HepG2 (cell line): ENCODE measurements at regions not wholly inside any gene's neighbourhood (a gene's known extent, or its start where the extent isn't known, plus 50 kb on each side); places are given as distances from the start of the nearest gene placed in this dataset.

Source experiments
- AHDC1 ChIP-seq: sonication (generic); formaldehyde crosslinking; IDR thresholded peaks from 2 replicates; pipeline ENCODE4 v1.5.1; 2020; ENCODE audit warnings: mild to moderate bottlenecking, missing genetic modification reagents, borderline replicate concordance
- ATM ChIP-seq: fragments of 450-650 bp; IDR thresholded peaks from 2 replicates; pipeline ENCODE4 v1.7.1; 2017; ENCODE audit warnings: mild to moderate bottlenecking, borderline replicate concordance
- GFI1 ChIP-seq: sonication (generic); formaldehyde crosslinking; IDR thresholded peaks from 2 replicates; pipeline ENCODE4 v1.5.0; 2020; ENCODE audit warnings: missing genetic modification reagents, mild to moderate bottlenecking, borderline replicate concordance
- HNRNPLL ChIP-seq: fragments of 200-400 bp; formaldehyde crosslinking; IDR thresholded peaks from 2 replicates; pipeline ENCODE4 v1.6.1; 2017; ENCODE audit warnings: mild to moderate bottlenecking, low read depth, low read length; ENCODE audit not compliant: poor library complexity, severe bottlenecking
- IRF9 ChIP-seq: sonication (generic); formaldehyde crosslinking; IDR thresholded peaks from 2 replicates; pipeline ENCODE4 v1.8.0; 2022; ENCODE audit warnings: missing genetic modification reagents, mild to moderate bottlenecking, borderline replicate concordance
- MAF1 ChIP-seq: sonication (generic); formaldehyde crosslinking; IDR thresholded peaks from 2 replicates; pipeline ENCODE4 v1.5.0; 2020; ENCODE audit warnings: missing genetic modification reagents, borderline replicate concordance
- SOX13 ChIP-seq, 3 experiments: fragments of 450-650 bp in 1 of 3; sonication (generic) in 1 of 3; formaldehyde crosslinking in 1 of 3; IDR thresholded peaks in 2 of 3; conservative IDR thresholded peaks in 1 of 3; 2 replicates each; pipeline versions ENCODE4 v1.5.0 to v1.6.1; 2016 to 2020; ENCODE audit warnings: antibody characterized with exemption in 1 of 3, mild to moderate bottlenecking in 1 of 3, missing compliant biosample characterization in 1 of 3, missing genetic modification reagents in 1 of 3, moderate library complexity in 1 of 3
- SOX6 ChIP-seq, 2 experiments: fragments of 450-650 bp in 1 of 2; sonication (generic) in 1 of 2; formaldehyde crosslinking in 1 of 2; IDR thresholded peaks; 2 replicates each; pipeline versions ENCODE4 v1.4.0 to v1.6.1; 2017 to 2020; ENCODE audit warnings: antibody characterized with exemption in 1 of 2, mild to moderate bottlenecking in 1 of 2, missing genetic modification reagents in 1 of 2
- ZNF281 ChIP-seq: sonication (generic); formaldehyde crosslinking; IDR thresholded peaks from 2 replicates; pipeline ENCODE4 v1.4.0; 2020; ENCODE audit warnings: missing genetic modification reagents, borderline replicate concordance
- ZNF547 ChIP-seq: sonication (generic); formaldehyde crosslinking; IDR thresholded peaks from 2 replicates; pipeline ENCODE4 v1.5.1; 2020; ENCODE audit warnings: mild to moderate bottlenecking, missing genetic modification reagents
- ZZZ3 ChIP-seq: sonication (generic); formaldehyde crosslinking; IDR thresholded peaks from 2 replicates; pipeline ENCODE4 v1.4.0; 2020; ENCODE audit warnings: missing genetic modification reagents, mild to moderate bottlenecking, borderline replicate concordance

- TF ChIP-seq IRF9 (CRISPR knock-in tag): no peak
- TF ChIP-seq GFI1 (CRISPR knock-in tag): no peak
- TF ChIP-seq ATM: no peak
- no peak for TF ChIP-seq SOX6 (IDR thresholded peaks at IDR 0.05)
- TF ChIP-seq SOX6 (CRISPR knock-in tag; IDR thresholded peaks at IDR 0.05): peak; percentile 80
- peak; percentile 63; the same call in 1 of the 2 replicates for TF ChIP-seq ZNF281 (CRISPR knock-in tag)
- TF ChIP-seq MAF1: no peak
- TF ChIP-seq SOX13 (IDR thresholded peaks at IDR 0.05): peak; percentile 41; the same call in 1 of the 2 replicates
- TF ChIP-seq SOX13 (CRISPR knock-in tag; conservative IDR thresholded peaks at IDR 0.05 in 1 of 2, IDR thresholded peaks at IDR 0.05 in 1 of 2): peak in 1 of 2 experiments; percentile 80; a peak in 2 of 4 replicates
- TF ChIP-seq ZNF547 (CRISPR knock-in tag): no peak
- TF ChIP-seq AHDC1: peak; percentile 89
- TF ChIP-seq HNRNPLL: no peak
- TF ChIP-seq ZZZ3: no peak
Measured at GRCh38 chr13:50672025-50672424, 171.5 kb downstream of the DLEU7 start (continued).
